NCI-H1417 (cell line): ENCODE measurements at regions not wholly inside any gene's neighbourhood (a gene's known extent, or its start where the extent isn't known, plus 50 kb on each side); places are given as distances from the start of the nearest gene placed in this dataset.
"Not testable (repeated sequence)": the region's sequence is repeated elsewhere in the genome, so short reads cannot be mapped to it uniquely, and the experiment has no call there.

Experiments used
- DNase-seq, 3 experiments: peaks; one replicate each; lab custom pipeline; 2025; lab: John Stamatoyannopoulos, UW

DNA sequence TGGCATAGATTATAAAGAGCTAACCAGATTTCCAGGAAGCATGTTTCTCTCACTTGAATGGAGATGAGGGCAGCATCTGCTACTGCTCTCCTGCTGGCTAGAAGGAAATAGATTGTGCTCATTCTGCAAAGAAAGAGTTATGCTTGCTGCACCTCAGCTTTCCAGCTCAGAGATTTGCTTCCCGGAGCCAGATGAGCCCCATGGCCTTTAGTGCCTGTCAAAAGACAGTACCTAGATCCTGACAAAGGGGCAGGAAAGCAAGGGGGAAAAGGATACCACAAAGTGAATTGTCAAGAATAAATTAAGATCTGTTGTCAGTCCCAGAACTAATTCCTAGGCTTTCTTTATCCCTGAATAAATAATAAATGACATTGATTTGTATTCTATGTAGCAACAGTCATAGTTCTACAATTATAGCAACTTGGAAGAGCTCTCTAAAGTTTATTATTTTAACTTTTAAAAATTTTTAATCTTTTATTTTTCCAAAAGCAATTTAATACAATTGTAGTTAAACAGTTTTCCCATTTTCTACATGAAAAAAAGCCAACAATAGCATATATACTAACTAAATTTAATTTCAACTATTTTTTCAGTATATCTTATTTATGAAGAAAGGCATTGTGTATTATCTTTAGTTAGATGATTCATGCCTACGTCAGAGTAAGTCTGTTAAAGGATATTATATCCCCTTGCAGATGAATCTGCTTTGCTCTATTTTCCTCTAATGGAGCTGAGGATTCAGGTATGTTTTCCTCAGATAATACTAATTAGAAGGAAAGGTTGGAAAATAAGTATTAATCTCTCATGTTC, 306.1 kb upstream of the DDI1 start:
- peak in 1 of 3 experiments; percentile 25 for DNase-seq

DNA sequence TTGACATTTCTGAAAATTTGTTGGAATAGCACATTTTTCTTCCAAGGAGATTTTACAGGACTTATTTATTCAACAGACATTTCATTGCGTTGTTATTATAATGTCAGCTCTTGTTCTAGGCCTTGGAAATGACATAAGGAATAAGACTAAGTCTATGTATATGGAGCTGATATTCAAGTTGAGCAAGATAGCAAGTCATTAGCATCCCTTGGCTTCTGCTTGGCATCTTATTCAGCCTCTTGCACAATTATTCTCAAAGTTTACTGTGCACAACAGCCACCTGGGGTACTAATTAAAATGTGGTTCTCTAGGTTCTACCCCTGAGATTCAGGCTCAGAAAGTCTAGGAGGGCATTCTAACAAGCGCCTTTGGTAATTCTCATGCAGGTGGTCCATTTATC, 304.8 kb upstream of the DDI1 start:
- no peak for DNase-seq

DNA sequence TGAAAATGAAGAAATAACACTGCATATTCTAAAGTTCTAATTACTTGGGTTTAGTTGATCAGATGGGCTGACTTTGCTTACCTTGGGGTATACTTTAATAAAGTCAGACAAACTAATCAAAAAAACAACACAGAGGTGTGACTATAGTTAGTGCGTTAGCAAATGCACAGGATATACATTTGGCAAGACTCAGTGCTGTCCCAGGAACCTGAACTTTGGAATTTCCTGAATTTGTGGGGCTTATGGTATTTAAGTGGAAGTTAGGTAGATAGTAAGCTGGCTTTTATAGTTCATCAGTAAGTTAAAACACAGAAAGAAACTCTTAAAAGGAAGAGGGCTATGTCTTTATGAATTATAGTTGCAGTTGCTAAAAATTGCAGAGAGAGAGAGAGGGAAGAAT, 302.6 kb upstream of the DDI1 start:
- no peak for DNase-seq

DNA sequence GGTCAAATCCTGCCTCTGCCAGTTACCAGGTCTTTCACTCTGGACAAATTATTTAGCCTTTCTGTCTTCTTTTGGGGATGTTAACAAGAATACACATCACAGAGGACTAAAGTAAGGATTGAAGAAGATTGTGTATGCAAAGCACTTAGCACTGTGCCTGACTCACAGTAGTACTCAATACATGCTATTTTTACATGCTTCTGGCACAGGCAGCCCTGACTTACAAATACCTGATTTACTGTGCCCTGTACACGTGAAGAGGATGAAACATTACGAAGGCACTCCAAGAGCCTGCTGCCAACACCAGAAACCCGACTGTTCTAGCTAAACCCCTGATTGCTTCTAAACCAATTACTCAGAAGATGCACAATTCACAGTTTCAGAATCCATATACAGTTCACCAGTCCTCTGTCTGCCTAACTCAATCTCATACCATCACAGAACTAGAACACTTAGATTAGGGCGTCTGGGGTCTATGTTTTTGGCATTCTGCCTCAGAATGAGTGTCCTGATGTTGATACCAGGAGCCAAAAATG, 300.9 kb upstream of the DDI1 start:
- DNase-seq, result no peak

DNA sequence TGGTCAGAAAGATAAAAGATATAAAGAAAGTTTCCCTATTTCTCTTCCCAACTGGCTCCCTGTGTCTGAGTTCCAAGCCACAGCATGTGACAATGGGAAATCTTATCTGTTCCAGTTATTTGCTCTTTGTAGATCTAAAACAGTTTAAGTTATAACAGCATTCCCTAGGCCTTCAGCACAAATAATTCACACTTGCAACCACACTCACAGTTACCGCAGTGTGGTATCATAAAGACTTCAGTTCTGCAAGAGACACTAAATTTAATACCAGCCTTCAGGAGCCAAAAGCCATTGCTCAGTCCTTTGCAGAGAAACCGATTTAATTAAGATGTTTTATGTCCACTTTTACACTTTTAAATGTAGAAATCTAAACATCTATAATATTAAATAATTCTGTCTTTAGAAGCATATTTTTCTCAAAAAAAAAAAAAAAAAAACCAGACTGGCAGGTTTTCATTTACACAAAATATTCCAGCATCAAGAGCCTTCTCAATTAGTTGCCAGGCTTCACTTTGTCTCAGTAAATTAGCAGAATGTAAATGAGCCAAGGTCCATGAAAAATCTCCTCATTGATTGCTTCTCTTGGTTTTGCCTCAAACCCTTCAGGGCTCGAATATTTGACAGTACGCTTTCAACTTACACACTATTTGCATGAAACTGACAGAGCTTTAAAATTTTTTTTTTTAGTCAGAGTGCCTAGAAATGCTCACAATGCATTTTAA, 300.0 kb upstream of the DDI1 start:
- DNase-seq, result no peak

DNA sequence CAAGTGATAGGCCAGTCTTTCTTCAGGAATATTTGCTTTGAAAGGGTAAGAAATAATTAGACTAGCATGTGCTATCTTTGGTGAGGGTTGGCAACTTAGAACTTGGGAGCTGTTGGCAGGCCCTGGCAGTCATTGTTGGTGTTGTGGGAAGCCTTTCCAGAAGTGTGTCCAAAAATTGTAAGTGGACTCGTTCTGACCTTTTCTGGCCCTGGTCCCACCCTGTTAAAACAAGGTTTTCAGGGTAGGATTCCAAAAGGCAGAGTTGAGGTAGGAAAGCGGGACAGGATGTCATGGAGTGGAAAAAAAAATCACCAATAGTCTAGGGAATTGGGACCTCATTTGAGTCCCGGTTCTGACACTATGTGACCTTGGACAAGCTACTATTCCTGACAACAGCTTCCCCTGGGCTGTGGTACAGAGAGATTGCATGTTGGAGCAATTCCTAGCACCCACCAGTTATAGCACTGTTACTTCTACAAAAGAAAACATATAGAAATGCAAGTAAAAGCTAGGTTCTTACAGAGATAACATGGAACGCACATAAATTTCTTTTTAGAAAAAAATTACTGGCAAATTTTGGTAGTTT, 299.3 kb upstream of the DDI1 start:
- DNase-seq, result no peak

DNA sequence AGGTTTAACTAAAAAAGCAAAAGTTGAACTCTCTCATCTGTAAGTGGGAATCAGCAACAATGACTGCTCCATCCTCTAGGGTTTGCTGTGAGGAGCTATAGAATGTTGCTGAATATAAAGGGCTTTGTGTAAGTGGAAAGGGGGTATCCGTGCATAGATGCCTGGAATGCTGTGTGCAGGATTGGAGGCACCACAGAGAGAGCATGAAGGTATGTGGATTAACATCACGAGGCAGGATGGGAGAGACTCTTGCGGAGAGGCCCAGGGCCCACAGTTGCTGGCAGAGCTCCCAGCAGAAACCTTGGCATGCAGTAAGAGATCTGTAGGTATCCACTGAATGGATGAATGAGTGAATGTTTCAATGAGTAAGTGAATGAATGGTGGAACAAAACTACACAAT, 298.7 kb upstream of the DDI1 start:
- DNase-seq, result no peak

DNA sequence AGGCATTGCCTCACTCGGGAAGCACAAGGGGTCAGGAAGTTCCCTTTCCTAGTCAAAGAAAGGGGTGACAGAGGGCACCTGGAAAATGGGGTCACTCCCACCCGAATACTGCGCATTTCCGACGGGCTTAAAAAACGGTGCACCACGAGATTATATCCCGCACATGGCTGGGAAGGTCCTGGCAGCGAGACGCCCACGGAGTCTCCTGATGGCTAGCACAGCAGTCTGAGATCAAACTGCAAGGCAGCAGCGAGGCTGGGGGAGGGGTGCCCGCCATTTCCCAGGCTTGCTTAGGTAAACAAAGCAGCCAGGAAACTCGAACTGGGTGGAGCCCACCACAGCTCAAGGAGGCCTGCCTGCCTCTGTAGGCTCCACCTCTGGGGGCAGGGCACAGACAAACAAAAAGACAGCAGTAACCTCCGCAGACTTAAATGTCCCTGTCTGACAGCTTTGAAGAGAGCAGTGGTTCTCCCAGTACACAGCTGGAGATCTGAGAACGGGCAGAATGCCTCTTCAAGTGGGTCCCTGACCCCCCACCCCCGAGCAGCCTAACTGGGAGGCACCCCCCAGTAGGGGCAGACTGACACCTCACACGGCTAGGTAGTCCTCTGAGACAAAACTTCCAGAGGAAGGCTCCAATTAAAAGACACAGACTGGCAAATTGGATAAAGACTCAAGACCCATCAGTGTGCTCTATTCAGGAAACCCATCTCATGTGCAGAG, 297.2 kb upstream of the DDI1 start:
- not testable (repeated sequence) for DNase-seq

DNA sequence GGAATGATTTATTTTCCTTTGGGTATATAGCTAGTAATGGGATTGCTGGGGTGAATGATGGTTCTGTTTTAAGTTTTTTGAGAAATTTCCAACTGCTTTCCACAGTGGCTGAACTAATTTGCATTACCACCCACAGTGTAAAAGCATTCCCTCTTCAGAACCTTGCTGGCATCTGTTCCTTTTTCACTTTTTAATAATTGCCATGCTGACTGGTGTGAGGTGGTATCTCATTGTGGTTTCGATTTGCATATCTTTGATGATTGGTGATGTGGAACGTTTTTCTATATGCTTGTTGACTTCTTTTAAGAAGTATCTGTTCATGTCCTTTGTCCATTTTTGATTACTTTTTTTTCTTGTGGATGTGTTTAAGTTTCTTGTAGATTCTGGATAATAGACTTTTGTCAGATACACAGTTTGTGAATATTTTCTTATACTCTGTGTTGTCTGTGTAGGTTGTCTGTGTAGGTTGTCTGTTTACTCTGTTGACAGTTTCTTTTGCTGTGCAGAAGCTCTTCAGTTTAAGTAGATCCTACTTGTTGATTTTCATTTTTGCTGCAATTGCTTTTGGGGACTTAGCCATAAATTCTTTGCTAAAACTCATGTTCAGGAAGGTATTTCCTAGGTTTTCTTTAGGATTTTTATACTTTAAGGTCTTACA, 291.8 kb upstream of the DDI1 start:
- DNase-seq, result no peak

DNA sequence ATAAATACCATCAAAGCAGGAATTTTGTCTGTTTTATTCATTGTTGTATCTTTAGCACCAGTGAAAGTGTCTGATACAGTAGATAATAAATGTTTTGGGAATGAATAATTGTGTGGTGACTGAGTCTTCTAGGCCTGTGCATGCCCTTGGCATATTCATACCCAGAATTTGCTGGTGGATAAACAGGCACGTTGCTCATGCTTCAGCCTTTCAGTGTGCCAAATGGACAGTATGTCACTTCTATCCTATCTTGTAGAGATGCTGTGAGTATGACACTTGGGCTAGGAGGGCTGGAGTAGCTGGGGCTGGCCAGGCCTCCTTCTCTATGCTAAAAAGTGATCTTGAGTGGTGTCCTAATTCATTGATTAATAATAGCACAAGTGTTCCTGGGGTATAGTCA, 287.3 kb upstream of the DDI1 start:
- DNase-seq, result no peak

DNA sequence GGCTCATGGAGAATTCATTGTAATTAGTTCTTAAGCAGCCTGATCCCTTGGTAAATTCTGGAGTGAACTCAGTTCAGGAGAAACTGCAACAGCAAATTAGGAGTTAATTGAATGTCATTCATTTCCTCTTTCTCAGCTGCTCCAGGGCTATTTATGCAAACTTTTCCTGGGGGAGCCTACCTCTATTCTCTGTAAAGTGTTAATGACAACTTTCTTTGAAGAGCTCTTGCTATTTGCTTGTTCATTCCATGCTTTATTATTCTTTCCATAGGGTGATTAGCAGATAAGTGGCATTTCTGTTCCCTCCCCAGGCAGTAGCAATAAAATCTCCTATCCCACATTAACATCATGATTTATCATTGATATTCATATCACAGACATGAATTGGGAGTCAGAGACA, 267.6 kb upstream of the DDI1 start:
- DNase-seq, result peak; percentile 34 to 96 (median 75)

DNA sequence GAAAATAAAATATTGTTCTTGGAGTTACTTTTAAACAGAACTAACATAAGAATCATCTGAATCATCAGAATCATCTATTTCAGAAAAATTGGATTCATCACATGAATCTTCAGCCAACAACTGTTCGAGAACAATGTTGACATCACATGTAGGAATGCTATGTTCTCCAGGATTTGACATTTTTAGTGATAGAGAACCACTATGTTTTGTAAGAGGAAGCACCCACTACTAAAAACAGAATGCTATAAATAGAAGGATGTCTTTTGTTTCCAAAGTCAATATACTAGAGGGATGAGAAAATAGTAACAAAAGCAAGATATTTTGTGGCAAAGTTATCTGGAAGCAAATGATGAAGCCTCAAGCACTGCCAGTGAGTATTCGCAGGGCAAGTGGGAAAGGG, 263.4 kb upstream of the DDI1 start:
- no peak for DNase-seq

DNA sequence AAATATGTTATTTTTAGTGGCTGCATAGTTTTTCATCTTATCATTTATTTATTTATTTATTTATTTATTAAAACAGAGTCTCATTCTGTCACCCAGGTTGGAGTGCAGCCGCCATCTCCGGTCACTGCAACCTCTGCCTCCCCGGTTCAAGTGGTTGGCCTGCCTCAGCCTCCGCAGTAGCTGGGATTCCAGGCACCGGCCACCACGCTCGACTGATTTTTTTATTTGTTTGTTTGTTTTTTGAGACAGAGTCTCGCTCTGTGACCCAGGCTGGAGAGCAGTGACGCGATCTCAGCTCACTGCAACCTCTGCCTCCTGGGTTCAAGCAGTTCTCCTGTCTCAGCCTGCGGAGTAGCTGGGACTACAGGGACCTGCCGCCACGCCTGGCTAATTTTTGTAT, 262.9 kb upstream of the DDI1 start:
- DNase-seq, result no peak

DNA sequence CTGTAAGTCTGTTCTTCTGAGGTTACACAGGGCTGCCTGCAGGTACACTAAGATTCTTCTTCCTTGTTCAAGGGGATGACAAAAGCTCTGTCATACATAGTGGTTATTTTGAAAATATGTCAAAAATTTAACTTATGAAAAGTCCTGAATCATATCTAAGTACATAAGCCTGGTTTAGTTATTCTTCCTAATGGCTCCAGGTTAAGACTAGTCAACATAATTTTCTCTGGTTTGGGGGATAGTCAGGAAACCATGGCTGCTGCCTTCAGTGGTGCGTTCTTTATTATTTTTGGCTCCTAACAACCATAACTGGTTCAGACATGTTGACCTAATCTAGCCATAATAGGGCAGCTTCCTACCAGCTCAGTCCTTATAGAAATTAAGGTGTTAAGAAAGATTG, 257.4 kb upstream of the DDI1 start:
- DNase-seq, result no peak

DNA sequence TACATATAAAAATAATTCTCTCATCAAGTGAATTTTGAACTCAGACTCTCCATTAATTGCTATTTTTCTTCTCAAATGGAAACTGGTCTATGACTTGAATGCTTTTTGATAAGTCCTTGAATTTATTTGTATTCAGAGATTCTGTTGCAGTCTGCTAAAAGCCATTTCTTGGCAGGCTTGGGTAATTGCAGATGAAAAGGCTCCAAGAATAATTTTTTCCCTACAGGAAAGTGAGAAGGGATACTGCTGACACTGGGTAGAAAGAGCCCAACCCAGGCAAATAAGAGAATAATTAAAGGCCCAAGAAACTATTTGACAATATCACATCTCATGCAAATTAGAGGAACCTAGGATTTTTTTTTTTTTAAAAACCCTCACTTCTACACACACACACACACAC, 246.5 kb upstream of the DDI1 start:
- no peak for DNase-seq

DNA sequence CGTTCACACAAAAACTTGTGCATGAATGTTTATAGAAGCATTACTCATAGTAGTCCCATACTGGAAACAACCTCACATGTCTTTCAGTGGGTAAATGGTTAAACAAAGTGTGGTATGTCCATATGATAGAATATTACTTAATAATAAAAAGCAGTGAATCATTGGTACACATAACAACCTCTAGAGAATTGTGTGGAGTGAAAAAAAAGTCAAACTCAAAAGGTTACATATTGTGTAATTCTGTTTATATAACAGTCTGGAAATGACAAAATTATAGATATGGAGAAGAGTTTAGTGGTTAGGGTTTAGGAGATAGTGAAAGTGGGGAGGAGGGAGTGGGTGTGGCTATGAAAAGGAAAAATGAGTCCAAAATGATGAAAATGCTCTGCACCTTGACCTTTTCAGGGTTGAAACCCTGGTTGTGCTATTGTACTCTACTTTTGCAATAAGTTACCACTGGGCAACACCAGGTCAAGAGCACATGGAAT, 243.4 kb upstream of the DDI1 start:
- no peak for DNase-seq

DNA sequence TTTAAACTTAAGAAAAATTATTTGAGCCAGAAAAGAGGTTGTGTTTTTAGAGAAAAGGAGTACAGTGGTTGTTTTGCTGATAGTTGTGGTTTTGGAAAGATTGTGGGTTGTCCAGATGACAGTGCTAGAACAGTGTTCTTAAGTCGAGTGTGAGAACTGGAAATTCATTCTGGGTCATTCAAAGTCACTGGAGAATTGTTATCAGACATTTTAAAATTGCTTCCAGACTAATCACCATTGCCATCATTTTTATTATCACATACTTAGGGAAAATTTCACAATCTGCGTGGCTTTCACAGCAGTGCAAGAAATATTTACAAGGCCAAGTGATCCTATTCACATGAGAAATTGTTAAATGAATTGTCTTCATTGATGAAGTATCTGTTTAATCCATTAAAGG, 242.2 kb upstream of the DDI1 start:
- no peak for DNase-seq

DNA sequence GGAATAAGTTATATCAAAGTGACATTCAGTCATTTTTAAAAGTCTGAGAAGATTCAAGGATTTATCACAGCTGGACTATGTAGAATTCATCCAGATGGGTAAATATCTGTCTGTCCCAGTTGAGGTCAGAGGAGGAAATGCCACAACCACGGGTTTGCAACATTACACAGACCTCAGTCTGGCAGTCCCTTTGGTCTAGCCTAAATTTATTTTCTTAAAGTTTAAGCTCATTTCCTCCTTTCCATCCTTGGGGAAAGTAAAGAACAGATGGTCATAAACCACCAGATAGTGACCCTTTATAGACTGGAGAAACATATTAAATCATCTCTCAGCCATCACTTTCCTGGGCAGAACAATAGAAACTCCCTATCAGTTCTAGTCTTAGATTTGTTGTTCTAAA, 238.4 kb upstream of the DDI1 start:
- no peak for DNase-seq

DNA sequence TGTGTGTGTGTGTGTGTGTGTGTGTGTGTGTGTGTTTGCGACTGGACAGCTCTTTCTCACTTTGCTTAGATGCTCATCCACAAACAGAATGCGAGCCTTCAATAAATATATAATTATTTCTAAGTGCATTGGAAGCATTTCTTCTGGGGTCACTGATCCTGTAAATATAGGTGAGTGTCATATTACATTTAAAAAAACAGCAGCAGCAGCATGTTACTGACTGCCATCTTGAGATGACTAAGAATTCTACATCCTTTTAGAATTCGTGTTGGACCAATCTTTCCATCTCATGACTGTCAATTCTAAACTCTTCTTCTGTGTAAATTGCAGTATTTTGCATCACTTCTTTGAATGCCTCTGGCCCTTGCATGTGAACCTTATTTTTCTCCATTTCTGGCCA, 238.0 kb upstream of the DDI1 start:
- no peak for DNase-seq

DNA sequence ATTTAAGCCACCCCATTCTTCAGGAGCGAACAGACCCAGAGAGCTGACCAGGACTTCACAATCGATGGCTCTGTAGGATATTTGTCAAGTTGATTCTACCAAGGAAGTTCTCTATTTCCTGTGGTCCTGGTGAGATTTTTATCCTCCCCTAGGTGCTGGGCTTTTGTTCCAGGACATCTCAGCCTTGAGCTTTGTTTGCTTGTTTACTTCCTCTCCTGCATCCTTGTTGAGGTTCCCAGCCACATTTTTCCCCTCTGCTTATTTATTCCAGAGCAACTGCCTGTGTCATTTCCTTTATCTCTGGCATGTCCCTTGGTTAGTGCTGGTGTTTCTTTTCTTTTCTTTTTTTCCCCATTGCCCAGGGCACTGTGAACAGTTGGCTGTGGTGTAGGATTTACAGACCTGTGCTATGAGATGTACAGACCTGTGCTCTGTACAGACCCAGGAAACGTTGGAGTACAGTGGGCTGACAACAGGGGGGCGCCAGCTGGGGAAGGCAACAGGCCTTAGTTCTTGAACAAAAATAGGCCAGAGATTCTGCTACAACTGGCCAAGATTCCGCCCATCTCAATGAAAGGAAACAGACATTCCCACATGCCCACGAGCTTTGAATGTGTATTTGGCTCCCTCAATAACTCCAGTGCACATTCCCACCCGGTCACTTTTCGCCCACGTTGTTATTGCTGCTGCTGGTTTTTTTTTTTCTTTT, 235.9 kb upstream of the DDI1 start:
- no peak for DNase-seq

DNA sequence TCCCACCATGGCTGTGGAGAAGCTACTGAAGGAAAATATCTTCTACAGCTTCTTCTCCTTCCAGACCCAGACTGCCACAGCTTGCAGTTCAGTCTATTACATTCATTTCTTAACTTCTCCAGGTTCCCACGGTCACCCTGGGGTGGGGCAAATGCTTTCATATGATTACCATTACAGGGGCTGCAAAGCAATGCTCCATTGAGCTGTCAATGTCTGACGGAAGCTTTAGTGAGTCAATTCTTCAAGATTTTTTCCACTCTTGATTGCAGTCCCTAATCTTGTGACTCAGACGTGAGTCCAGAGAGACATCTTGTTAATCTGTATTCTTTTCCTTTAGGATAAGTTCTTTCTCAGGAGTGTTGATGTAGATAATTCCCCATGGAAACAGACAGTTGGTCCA, 233.4 kb upstream of the DDI1 start:
- no peak for DNase-seq
